AG04450 (cell line): ENCODE measurements at regions not wholly inside any gene's neighbourhood (a gene's known extent, or its start where the extent isn't known, plus 50 kb on each side); places are given as distances from the start of the nearest gene placed in this dataset.

ENCODE experiments used
- CTCF ChIA-PET: fragments of 300-600, 350-600 bp; formaldehyde crosslinking; extraction: SDS; loops from one replicate; lab custom pipeline; 2022; ENCODE audit warnings: antibody characterized with exemption, inconsistent platforms; lab: Charles Lee
- POLR2A ChIA-PET: fragments of 350-600 bp; formaldehyde crosslinking; extraction: SDS; loops from one replicate; lab custom pipeline; 2021; ENCODE audit warnings: antibody characterized with exemption, inconsistent platforms; lab: Yijun Ruan, JAX
- DNase-seq: peaks from one replicate; pipeline ENCODE4 v3.0.0-alpha.2; 2011; ENCODE audit warnings: low read depth, low spot score
- H3K27ac ChIP-seq: one replicate; pipeline ENCODE4 v1.5.1; 2012; ENCODE audit warnings: low read depth, low read length, control low read depth
- H3K27me3 ChIP-seq: one replicate; pipeline ENCODE4 v1.6.0; 2012; ENCODE audit warnings: low read length; ENCODE audit not compliant: control insufficient read depth, insufficient read depth
- H3K4me3 ChIP-seq: 2 replicates; pipeline ENCODE4 v1.5.1; 2011; ENCODE audit warnings: mild to moderate bottlenecking, low read depth, low read length, control low read depth
- H3K9me3 ChIP-seq: 2 replicates; pipeline ENCODE4 v1.5.1; 2012; ENCODE audit warnings: low read length; ENCODE audit not compliant: control insufficient read depth, insufficient read depth
- TF ChIP-seq, protein P1 (sequence below): IDR thresholded peaks from 2 replicates; pipeline ENCODE4 v1.5.1; 2011; ENCODE audit warnings: low read depth, low read length, control low read depth, inconsistent platforms

DNA sequence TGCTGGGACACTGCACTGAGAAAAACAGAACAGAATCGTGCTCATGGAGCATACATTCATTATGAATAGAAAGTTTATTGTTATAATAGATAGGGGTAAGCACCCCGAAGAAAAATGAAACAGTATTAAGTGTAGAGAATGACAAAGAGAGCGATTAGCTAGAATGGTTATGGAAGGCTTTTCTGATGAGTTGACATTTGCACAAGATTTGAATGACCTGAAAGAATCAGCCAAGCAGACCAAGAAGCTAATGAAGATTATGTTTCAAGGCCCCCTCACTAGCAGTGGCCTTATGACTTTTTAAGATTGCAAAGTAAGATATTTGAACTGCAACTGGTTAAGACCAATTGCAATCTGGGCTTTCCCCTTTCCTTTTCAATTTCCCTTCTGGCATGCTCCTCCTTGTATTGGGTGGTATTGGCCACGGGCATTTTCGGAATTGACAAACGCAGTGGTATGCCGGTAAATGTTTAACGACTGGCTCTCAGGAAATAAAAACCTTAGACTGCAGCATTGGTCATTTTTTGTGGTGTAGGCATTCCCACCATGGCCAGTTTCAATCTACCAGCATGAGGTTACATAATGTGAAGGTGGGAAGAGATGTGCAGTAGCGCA is 120.0 kb upstream of the CITED2 start:
- ChIA-PET POLR2A (no interaction called here), CTCF (no interaction called here)
- Histone ChIP-seq H3K4me3 (no peak overlapping the region), H3K27ac (no peak overlapping the region), H3K27me3 (no peaks in the 10 kb centered on the region), H3K9me3 (no peaks in the 10 kb centered on the region)
- TF ChIP-seq, protein P1, sequence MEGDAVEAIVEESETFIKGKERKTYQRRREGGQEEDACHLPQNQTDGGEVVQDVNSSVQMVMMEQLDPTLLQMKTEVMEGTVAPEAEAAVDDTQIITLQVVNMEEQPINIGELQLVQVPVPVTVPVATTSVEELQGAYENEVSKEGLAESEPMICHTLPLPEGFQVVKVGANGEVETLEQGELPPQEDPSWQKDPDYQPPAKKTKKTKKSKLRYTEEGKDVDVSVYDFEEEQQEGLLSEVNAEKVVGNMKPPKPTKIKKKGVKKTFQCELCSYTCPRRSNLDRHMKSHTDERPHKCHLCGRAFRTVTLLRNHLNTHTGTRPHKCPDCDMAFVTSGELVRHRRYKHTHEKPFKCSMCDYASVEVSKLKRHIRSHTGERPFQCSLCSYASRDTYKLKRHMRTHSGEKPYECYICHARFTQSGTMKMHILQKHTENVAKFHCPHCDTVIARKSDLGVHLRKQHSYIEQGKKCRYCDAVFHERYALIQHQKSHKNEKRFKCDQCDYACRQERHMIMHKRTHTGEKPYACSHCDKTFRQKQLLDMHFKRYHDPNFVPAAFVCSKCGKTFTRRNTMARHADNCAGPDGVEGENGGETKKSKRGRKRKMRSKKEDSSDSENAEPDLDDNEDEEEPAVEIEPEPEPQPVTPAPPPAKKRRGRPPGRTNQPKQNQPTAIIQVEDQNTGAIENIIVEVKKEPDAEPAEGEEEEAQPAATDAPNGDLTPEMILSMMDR = no peak
- DNase-seq = no peak

DNA sequence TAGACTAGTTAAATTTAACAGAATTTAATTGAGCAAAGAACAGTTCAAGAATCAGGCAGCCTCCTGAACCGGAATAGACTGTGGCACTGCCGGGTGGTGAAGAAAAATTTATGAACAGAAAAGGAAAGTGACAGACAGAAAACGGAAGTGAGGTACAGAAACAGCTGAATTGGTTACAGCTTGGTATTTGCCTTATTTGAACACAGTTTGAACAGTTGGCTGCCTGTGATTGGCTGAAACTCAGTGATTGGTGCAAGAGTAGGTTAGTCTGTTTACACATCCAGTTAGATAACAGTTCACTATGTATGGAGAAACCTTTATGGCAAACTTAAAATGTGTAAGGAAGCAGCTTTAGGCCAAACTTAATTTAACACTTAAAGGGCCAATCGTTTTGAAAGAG is 116.0 kb upstream of the CITED2 start:
- POLR2A ChIA-PET = interaction anchor here (1.2 kb wide), 1 partner anchor 116 kb away, joined by 4 read pairs; the partner anchor contains the start of gene CITED2
- DNase-seq = no peak
- CTCF ChIA-PET = no interaction called here

DNA sequence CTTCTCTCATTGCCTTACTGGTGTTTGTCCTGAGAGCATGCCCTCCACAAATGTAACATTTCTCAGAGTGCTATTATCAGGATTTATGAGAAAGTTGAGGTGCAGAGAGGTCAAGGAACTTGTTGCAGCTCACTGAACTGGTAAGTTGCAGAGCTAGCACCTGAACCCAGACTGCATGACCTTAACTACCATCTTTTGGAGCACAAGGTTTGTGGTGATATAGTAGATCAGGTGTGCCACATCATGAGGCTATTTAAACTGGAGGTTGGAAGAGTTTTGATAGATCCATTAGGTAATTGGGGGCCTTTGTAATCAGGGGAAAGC is 112.0 kb upstream of the CITED2 start:
- H3K9me3 ChIP-seq = no peaks in the 10 kb centered on the region
- no peak for DNase-seq
- TF ChIP-seq, protein P1 = no peak
- POLR2A ChIA-PET = no interaction called here
- no peak overlapping the region for H3K4me3 ChIP-seq
- no peak overlapping the region for H3K27ac ChIP-seq
- H3K27me3 ChIP-seq = no peaks in the 10 kb centered on the region
- CTCF ChIA-PET = no interaction called here

More for the DNA sequence above, 116.0 kb upstream of the CITED2 start:
- Histone ChIP-seq H3K27ac (no peak overlapping the region), H3K27me3 (no peaks in the 10 kb centered on the region), H3K9me3 (no peaks in the 10 kb centered on the region), H3K4me3 (no peak overlapping the region)
- TF ChIP-seq, protein P1 = no peak

DNA sequence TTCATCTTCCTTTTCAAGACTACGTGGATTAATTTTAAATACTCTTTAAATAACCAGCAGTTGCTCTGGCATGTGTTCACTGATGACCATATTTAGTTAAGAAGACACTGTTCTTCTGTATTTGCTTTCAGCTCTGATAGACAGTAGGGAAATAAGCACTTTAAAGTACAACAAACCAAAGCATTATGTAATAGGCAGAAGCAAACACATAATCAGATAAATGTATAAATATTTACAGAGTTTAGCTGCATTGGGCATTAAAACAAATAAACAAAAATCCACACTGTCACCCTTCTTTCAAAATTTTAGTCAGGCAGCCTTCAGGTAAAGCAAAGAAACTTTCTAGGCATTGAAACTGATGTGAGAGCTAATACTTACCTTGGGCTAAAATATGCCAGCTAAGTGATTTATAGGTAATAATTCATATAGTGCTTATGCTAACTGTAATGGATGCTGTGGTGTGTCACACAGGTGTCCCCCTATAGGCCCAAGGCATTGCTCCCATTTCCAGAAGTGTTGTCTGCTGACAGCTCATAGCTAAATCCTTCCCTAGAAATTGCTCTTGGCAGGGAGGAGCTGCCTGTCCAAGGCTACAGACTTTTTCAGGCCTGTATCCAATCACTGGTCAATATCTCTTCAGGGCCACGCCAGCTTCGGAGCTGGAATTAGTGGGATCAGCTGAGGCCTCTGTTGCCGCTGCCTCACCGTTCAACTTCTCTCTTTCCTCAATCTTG is 111.5 kb upstream of the CITED2 start:
- TF ChIP-seq, protein P1 = no peak
- ChIA-PET POLR2A (no interaction called here), CTCF (interaction anchor here (0.6 kb wide), 1 partner anchor 65 kb away, joined by 3 read pairs; no protein-coding TSS in a partner anchor)
- H3K27me3 ChIP-seq = no peaks in the 10 kb centered on the region
- no peaks in the 10 kb centered on the region for H3K9me3 ChIP-seq
- no peak overlapping the region for H3K4me3 ChIP-seq
- no peak for DNase-seq
- no peak overlapping the region for H3K27ac ChIP-seq

DNA sequence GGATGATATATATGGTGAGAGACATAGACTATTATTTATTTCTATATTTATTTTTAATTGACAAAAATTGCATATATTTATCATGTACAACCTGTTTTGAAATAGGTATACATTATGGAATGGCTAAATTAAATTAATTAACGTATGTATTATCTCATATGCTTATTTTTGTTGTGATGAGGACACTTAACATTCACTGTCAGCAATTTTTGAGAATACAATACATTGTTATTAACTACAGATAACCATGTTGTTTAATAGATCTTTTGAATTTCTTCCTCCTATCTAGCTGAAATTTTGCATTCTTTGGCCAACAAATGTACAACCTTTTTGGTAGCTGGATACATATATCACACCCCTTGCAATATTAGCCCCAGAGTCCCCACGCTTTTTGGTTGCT is 110.7 kb upstream of the CITED2 start:
- Histone ChIP-seq H3K27me3 (no peaks in the 10 kb centered on the region), H3K4me3 (no peak overlapping the region), H3K27ac (no peak overlapping the region), H3K9me3 (no peaks in the 10 kb centered on the region)
- ChIA-PET POLR2A (no interaction called here), CTCF (no interaction called here)
- TF ChIP-seq, protein P1 = no peak
- DNase-seq = no peak
